ENCODE measurements at regions not wholly inside any gene's neighbourhood (a gene's known extent, or its start where the extent isn't known, plus 50 kb on each side); places are given as distances from the start of the nearest gene placed in this dataset.

DNA sequence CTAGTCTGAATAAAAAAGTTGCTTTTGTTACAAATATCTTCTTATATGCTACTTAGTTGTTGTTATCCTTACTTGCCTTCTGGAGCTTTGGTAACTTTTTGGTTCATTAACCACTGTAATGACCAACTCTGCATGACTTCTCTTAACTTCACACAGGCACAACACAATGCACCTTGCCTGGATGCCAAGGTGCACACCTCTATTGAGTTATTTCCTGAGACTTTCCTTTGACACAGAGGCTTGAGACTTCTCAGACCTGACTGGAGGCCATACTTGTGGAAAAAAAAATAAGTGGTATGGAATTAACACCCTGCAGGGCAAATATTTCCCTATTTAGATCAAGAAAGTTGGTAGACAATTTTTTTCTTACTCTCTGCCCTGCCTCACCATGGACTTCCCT is 1925.6 kb downstream of the EFNA5 start:
- DNase-seq = no peak

DNA sequence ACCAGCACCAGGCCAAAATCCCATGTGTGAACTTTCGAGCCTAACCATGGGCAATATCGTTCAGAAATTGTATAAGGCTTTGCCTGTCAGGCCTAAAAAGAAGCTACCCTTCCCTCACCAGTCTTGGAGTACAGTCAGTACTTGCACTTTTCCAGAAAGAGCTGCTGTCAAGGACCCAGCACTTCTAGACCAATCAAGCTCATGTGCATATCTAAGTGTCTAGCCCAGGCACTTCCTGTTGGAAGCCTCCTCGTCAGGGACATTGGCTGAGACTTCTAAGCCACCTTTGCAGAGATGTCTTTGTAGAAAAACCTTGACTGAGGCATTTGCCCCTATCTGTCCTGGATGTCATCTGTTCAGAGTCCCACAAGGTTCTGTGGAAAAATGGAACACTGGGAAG is 1930.5 kb downstream of the EFNA5 start:
- no peak for DNase-seq

GRCh38 chr5:105739732-105740131 is 1931.0 kb downstream of the EFNA5 start:
- no peak for DNase-seq

DNA sequence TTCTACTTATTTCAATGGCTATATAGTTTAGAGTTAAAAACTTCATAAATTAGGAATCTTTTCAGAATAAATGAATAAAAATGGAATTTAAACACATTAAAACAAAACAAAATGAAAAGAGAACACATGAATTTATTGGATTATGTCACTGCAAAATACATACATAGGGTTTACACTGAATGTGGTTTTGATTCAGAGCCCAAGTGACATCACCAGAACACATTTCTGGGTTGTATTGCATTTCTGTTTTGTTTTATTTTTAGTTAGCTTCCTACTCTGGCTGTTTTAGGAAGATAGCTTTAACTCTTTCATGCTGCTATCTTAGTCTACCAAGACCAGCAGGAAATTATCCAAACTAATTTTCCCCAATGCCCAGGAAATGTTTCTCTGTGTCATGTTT is 1935.0 kb downstream of the EFNA5 start:
- DNase-seq = no peak

- DNase-seq = no peak
Observed at GRCh38 chr5:105730982-105731381, 1939.8 kb downstream of the EFNA5 start.

DNA sequence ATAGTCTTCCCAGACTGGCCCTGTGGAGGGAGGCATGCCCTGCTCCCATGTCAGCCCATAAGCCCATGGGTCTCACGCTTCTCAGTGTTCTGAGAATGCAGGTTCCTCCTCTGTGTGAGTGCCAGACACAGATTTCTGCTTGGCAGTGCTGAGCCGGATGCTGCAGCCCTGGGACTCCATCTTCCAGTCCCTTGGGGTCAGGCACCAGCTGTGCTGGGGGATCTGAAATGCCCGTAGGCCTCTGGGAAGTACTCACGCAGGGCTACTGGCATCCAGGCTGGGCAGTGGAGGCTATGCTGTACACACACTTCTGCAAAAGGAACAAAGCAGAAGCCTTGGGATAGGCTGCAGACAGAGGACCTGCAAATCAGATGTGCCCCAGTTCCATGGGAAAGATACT is 1944.6 kb downstream of the EFNA5 start:
- no peak for DNase-seq

GRCh38 chr5:105708442-105708841 is 1962.3 kb downstream of the EFNA5 start:
- no peak for DNase-seq

DNA sequence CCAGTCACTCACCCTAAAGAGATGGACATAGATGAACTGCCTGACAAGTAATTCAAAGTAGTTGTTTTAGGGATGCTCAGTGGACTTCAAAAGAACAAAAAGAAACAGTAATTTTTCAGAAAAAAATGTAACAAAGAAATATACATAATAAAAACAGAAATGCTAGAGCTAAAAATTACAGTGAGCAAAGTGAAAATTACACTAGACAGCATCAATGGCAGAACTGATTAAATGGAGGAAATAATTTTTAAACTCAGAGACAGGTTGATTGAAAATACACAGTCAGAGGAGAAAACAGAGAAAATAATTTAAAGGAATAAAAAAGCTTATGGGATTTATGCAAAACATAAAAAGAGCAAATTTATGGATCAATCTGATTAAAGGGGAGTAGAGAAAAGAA is 1968.4 kb downstream of the EFNA5 start:
- no peak for DNase-seq

DNA sequence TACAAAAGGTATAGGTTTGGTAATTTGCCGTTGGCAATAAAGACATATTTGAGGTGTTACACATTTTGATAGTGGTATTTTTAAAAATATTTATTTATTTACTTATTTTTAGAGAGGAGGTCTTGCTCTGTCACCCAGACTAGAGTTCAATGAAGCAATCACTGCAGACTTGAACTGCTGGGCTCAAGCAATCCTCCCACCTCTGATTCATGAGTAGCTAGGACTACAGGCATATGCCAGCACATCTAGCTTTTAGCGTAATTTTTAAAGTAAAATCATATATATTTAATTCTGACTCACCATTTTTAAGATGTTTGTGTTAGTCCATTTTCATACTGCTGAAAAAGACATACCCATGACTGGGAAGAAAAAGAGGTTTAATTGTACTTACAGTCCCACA is 1974.3 kb downstream of the EFNA5 start:
- no peak for DNase-seq

- DNase-seq = no peak
Observed at GRCh38 chr5:105695941-105696340, 1974.8 kb downstream of the EFNA5 start.

- DNase-seq = no peak
Observed at GRCh38 chr5:105689596-105689995, 1981.1 kb downstream of the EFNA5 start.

DNA sequence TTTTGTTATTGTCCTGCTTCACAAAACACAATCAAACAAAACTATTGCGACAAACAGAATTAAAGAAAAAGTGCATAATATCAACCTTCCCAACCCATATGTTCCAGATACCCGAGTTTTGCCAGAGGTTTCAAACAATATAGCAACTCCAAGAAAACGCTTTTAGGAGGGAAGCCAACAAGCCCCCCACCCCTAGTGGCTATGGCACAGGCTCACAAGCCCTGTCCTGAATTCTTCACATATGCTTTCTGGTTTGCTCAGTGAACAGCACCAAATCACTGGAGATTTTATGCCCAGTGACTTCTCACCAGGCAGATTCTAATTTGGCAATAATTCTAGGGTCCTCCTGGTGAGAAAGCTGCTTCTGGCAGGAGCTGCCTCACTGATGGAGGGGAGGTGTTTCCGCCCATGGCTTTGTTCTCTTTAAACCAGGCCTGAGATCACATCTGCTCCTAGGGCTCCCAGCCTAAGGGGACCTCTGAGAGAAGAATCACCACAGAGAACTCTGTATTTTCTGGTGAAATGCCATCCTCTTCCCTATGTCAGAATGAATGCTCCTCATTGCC is 1982.4 kb downstream of the EFNA5 start:
- DNase-seq = no peak

- DNase-seq = no peak
Observed at GRCh38 chr5:105687493-105687892, 1983.2 kb downstream of the EFNA5 start.

DNA sequence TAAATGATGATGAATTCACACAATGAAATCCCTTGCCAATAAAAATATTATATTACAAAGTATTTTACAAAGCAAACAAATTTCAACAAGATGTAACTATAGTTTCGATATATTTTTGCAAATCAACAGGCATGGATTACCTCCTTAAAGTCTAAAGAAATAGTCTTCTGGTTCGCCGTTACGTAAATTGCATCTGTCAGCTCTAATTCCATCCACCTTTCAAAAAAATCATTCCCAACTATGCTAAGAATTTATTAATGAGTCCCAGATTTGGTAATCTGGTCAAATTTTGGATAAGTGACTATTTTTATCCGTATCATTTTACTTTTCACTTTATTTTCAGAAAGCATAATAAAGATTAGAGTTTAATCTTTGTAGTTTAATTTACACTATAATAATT is 1984.9 kb downstream of the EFNA5 start:
- DNase-seq = no peak

GRCh38 chr5:105684799-105685198 is 1985.9 kb downstream of the EFNA5 start:
- no peak for DNase-seq

DNA sequence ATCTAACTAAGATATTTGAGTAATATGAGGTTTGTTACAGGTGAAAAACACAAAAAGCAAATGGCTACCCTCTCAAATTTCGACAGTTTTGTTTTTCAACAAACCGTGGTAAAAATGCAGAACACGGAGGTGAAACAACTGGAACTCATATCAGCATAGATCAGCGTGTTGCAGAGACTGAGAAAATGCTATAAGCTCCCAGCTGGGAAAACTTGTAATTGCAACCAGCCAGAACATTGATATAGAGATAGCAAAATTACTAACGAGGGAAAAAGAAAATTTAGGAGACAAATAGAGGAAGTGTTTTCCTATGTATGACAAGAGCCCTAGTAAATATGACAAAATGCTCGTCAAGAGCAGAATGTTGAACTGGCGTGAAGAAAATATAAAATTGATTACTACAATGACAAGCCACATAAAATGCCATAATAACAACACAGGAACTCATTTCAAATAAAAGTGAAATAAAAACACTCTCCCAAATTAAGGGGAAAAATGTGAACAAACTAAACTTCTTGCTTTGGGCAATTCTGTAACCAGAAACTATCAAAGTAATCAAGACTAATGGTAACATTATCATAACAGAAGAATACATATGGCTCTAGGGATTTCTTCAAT is 1989.8 kb downstream of the EFNA5 start:
- DNase-seq = no peak

- no peak for DNase-seq
Observed at GRCh38 chr5:105677291-105677690, 1993.4 kb downstream of the EFNA5 start.

DNA sequence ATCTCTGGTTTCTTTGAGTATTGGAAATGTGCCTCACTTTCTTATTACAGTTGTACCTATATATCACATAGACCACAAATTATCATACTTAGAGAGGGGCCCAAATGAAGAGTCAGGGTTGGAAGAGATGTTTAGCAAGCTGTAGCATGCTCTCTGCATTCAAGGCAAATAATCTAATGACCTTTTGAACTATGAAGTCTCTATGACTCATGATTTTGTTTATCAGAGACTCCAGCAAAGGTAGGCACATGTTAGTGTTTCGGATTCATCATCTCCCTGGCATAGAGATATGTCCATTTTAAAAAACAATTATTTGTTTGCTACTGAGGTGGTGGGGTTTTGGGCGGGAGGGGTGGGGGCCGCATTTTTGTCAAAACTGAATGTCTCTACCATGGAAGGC is 2000.1 kb downstream of the EFNA5 start:
- DNase-seq = no peak

GRCh38 chr5:105663671-105664070 is 2007.1 kb downstream of the EFNA5 start:
- DNase-seq = no peak

DNA sequence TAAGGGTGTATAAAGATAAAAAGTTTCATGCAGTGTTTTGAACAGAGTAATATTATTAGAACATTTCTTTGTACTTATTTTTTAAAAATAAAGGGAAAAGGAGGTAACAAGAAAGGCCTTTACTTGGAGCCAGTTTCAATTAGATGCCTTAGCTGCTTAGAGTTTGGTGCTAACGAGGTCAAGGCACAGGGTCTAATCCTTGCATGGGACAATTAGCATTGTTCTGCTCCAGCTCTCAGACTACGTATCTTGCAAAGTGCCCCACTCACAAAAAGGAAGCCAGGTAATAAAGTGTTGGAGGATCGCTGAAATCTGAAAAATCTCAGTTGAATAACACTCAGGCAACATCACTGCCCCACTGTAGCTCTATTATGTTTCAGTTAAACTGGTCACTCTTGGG is 2011.3 kb downstream of the EFNA5 start:
- no peak for DNase-seq

GRCh38 chr5:105640328-105640727 is 2030.4 kb downstream of the EFNA5 start:
- DNase-seq = no peak

- no peak for DNase-seq
Observed at GRCh38 chr5:105639511-105639910, 2031.2 kb downstream of the EFNA5 start.

- DNase-seq = no peak
Observed at GRCh38 chr5:105639068-105639467, 2031.7 kb downstream of the EFNA5 start.

GRCh38 chr5:105638437-105638836 is 2032.3 kb downstream of the EFNA5 start:
- no peak for DNase-seq

Measured in nucleus accumbens (tissue), 56 donors.